Cardiac fibroblast (primary cell): ENCODE measurements at regions not wholly inside any gene's neighbourhood (a gene's known extent, or its start where the extent isn't known, plus 50 kb on each side); places are given as distances from the start of the nearest gene placed in this dataset.

Experiments
- DNase-seq, 2 donors: peaks; one replicate each; pipeline versions ENCODE4 v3.0.0 to v3.0.0-alpha.2; 2010; ENCODE audit warnings: low read depth in 2 of 2
- H3K4me3 ChIP-seq, 2 donors: replicated peaks in 1 of 2; 1 replicate in 1 of 2; 2 replicates in 1 of 2; pipeline ENCODE4 v1.5.1; 2011; ENCODE audit warnings: low read depth in 2 of 2, low read length in 2 of 2, mild to moderate bottlenecking in 2 of 2, moderate library complexity in 1 of 2
- TF ChIP-seq, protein P1 (sequence below): IDR thresholded peaks from one replicate; pipeline ENCODE4 v1.5.1; 2011; ENCODE audit warnings: low read depth, mild to moderate bottlenecking, low read length, inconsistent platforms

DNA sequence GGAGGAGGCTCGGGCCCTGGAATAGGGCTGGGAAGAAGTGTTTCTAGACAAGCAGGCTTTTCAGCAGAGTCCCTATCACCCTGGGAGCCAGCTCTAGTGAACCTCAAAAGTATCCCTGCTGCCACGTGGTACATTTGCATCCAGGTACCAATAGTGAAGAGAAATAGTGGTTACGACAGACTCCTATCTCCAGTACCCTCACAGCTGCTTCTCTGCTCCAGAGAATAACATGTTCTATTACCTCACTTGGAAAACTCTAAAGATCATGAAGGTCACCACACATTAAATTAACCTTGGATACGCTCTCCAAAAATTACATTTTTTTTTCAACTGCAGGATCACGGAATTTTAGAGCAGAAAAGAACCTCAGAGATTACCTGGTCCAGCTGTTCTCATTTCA is 230.4 kb upstream of the PLD5 start:
- no peak for DNase-seq
- TF ChIP-seq, protein P1, sequence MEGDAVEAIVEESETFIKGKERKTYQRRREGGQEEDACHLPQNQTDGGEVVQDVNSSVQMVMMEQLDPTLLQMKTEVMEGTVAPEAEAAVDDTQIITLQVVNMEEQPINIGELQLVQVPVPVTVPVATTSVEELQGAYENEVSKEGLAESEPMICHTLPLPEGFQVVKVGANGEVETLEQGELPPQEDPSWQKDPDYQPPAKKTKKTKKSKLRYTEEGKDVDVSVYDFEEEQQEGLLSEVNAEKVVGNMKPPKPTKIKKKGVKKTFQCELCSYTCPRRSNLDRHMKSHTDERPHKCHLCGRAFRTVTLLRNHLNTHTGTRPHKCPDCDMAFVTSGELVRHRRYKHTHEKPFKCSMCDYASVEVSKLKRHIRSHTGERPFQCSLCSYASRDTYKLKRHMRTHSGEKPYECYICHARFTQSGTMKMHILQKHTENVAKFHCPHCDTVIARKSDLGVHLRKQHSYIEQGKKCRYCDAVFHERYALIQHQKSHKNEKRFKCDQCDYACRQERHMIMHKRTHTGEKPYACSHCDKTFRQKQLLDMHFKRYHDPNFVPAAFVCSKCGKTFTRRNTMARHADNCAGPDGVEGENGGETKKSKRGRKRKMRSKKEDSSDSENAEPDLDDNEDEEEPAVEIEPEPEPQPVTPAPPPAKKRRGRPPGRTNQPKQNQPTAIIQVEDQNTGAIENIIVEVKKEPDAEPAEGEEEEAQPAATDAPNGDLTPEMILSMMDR: no peak
- no peak overlapping the region for H3K4me3 ChIP-seq

DNA sequence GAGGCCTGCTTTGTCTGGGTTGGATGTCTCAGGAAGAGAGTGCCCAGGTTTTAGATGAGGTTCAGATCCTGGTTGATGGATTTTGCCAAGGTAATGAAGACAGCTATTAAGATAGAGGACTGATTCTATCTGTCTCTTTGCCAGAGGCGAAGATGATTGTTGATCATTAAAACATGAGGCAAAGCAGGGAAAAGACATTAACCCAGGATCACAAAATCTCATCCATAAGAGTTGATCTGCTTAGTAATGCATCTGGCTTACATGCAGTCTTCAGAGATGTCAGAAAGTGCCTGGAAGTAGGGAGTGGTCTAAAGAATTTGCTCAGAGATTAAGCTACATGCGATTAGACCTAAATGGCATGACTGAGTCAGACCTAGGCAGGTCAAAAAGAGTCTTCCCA is 229.6 kb upstream of the PLD5 start:
- no peak for DNase-seq
- no peak overlapping the region for H3K4me3 ChIP-seq
- TF ChIP-seq, protein P1: no peak

DNA sequence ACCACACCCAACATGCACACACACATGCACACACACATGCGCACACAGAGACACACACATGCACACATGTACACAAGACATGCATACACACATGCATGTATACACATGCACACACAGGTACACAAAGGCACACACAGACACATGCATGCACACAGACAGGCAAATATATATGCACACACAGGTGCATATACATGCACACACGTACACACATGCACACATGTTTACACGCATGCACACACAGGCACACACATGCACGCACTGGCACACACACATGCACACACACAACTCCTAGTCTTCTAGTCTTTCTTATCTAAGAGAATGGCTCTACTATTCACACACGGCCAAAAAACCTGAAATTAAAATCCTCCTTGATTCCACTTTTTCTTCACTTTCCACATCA is 222.7 kb upstream of the PLD5 start:
- H3K4me3 ChIP-seq: no peak overlapping the region
- DNase-seq: no peak
- TF ChIP-seq, protein P1: no peak

DNA sequence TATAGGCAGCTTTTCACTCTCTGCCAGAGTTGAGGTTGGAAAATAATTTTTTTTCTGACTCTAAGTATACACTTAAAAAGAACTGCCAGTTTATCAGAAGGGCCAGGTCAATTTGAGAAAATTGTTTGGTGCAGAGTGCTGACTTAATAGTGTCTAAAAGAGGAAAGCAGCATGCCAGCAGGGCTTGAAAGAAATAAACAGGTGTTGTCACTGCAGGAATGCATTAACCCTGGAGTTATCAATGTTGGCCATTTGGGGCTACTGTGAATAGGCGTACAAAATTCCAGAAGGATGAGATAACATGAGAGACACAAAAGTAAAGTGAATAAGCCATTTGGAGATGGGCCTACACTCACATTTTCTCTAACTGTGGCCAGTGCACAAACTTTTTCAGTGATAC is 220.6 kb upstream of the PLD5 start:
- H3K4me3 ChIP-seq: no peak overlapping the region
- no peak for DNase-seq
- TF ChIP-seq, protein P1: no peak

DNA sequence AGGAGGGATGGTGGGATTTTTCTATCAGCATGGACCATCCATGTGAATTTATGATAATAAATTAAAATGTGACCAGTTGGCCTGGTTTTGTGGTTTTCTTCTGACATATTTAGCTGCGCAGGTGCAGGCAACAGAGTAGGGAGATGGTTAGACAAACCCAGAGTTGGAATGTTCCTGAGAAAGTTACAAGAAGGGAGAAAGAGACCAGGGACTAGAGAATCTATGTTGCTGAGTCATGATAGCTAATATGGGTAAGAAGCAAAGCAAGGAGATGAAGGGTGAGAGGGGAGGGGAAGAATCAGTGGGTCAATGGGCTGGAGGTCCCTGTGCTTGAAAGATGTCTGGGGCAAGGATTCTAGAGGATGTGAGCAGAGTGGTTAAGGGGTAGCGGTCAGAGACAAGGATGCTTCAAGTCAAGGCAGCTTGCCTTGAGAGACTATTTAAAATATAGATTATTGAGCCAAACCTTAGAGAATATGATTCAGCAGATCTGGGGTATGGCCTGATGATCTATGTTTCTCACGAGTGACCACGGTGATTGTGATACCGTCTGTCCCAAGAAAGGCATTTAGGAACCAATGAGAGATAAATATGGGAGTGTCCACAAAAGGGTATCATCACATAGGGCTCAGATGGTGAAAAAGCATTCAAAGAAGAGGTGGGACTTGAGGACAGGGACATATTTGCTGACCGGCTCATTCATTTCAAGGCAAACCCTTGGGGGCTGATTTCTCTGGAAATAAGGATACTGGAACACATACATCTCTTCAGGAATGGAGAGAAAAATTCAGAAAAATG is 219.7 kb upstream of the PLD5 start:
- no peak overlapping the region for H3K4me3 ChIP-seq
- no peak for DNase-seq
- TF ChIP-seq, protein P1: no peak

DNA sequence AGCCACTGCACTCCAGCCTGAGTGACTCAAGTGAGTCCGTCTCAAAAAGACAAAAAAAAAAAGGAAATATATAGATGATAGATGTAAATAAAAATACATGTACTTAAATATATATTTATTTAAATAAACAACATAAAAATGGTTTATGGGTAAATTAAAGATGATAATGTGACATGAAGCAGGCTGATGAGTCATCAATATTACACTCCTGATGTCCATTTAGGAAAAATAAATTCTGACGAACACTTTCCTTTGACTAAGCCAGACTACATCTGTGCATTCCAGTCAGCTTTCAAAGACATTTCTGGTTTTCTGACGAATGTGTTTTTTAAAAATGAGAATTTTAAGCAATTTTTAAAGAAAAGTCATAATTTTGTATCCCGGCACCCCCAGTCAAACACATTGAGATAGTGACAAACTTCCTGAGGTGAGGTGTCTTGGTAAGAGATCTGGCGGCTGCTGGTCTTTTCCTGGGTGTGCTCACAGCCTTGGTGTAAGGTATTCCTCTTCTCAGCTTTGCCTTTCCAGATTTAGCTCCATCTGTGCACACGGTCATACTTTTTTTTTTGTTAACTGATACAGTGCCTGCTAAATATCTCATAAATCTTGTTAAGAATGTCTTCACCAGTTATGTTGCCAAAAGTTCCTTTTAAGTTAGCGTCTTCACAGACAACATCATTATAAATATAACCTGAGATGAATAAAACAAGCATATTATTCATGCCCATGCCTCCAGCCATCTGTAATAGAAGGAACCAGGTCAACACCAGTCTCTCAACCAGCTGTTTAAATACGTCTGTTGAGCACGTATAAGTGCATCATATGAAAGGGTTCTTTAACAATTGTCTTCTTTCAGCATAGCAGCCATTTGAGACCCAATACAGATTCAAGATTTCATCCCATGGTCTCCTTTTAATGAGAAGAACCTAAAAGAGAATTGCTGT is 214.5 kb upstream of the PLD5 start:
- TF ChIP-seq, protein P1: no peak
- no peak overlapping the region for H3K4me3 ChIP-seq
- DNase-seq: no peak
